Thymus (tissue), 11 donors: ENCODE measurements at regions not wholly inside any gene's neighbourhood (a gene's known extent, or its start where the extent isn't known, plus 50 kb on each side); places are given as distances from the start of the nearest gene placed in this dataset.
"Not testable (repeated sequence)": the region's sequence is repeated elsewhere in the genome, so short reads cannot be mapped to it uniquely, and the experiment has no call there.

Experiments used
- DNase-seq, 9 donors: peaks; one replicate each; pipeline ENCODE4 v3.0.0-alpha.2; 2013; ENCODE audit warnings: low spot score in 9 of 9, low read depth in 6 of 9, missing footprints in 1 of 9
- H3K27ac ChIP-seq, 2 donors: one replicate each; pipeline ENCODE4 v1.5.1; 2013; ENCODE audit warnings: control low read depth in 1 of 2, low read depth in 1 of 2, low read length in 1 of 2, mild to moderate bottlenecking in 1 of 2, moderate library complexity in 1 of 2
- H3K27me3 ChIP-seq, 2 donors: one replicate each; pipeline ENCODE4 v1.5.1; 2013; ENCODE audit warnings: low read length in 1 of 2; ENCODE audit not compliant: control insufficient read depth in 2 of 2, insufficient read depth in 1 of 2
- H3K36me3 ChIP-seq, 2 donors: one replicate each; pipeline ENCODE4 v1.5.1; 2013; ENCODE audit warnings: low read length in 1 of 2, mild to moderate bottlenecking in 1 of 2, moderate library complexity in 1 of 2; ENCODE audit not compliant: control insufficient read depth in 2 of 2, insufficient read depth in 2 of 2
- H3K4me1 ChIP-seq, 2 donors: one replicate each; pipeline ENCODE4 v1.5.1; 2013; ENCODE audit warnings: low read length in 2 of 2; ENCODE audit not compliant: control insufficient read depth in 2 of 2, insufficient read depth in 2 of 2
- H3K4me3 ChIP-seq, 2 donors: one replicate each; pipeline ENCODE4 v1.5.1; 2013; ENCODE audit warnings: low read length in 2 of 2, control low read depth in 1 of 2, mild to moderate bottlenecking in 1 of 2
- H3K9me3 ChIP-seq, 2 donors: one replicate each; pipeline ENCODE4 v1.5.1; 2013; ENCODE audit warnings: low read length in 1 of 2, mild to moderate bottlenecking in 1 of 2; ENCODE audit not compliant: control insufficient read depth in 2 of 2, insufficient read depth in 1 of 2
- WGBS: extraction: QIAGEN DNeasy Blood & Tissue Kit; methylation state at CpG from one replicate; pipeline ENCODE4 v1.1.7; 2013; 5-methylcytosine and 5-hydroxymethylcytosine counted together
- donor health status: healthy.

GRCh38 chr18:8911408-8912340 lies 190.8 kb upstream of the NDUFV2 start:
- H3K4me3 ChIP-seq: no peak overlapping the region

GRCh38 chr18:8912348-8913326 lies 189.9 kb upstream of the NDUFV2 start:
- WGBS: 88% methylated on average over 17 of the region's 17 CpGs
- peak in 1 of 9 donors; percentile 10 for DNase-seq
- Histone ChIP-seq H3K36me3 (no peaks in the 10 kb centered on the region), H3K27ac (peak overlapping the region; percentile 18 to 38), H3K27me3 (no peaks in the 10 kb centered on the region), H3K4me1 (peaks cover 0 to 5% of the 10 kb centered on the region in 2 donors), H3K4me3 (no peak overlapping the region), H3K9me3 (peaks cover 0 to 8% of the 10 kb centered on the region in 2 donors)

More at GRCh38 chr18:8911408-8912340, 190.8 kb upstream of the NDUFV2 start:
- no peaks in the 10 kb centered on the region for H3K36me3 ChIP-seq
- peak in 1 of 9 donors; percentile 18 for DNase-seq
- WGBS: 89% methylated on average over 5 of the region's 5 CpGs
- H3K27me3 ChIP-seq: no peaks in the 10 kb centered on the region
- peaks cover 0 to 5% of the 10 kb centered on the region in 2 donors for H3K4me1 ChIP-seq
- no peak overlapping the region for H3K27ac ChIP-seq
- peaks cover 0 to 8% of the 10 kb centered on the region in 2 donors for H3K9me3 ChIP-seq

- not testable (repeated sequence) for H3K27me3 ChIP-seq, H3K36me3 ChIP-seq, H3K27ac ChIP-seq, H3K4me3 ChIP-seq, H3K9me3 ChIP-seq, DNase-seq, H3K4me1 ChIP-seq
- 95% methylated on average over 14 of the region's 14 CpGs for WGBS
Observed at GRCh38 chr18:8913606-8914403, 188.7 kb upstream of the NDUFV2 start.

GRCh38 chr18:8914404-8915264 lies 187.9 kb upstream of the NDUFV2 start:
- H3K9me3 ChIP-seq: not testable (repeated sequence)

GRCh38 chr18:8920856-8921787 lies 181.4 kb upstream of the NDUFV2 start:
- not testable (repeated sequence) for H3K9me3 ChIP-seq, H3K4me3 ChIP-seq, H3K36me3 ChIP-seq, H3K27ac ChIP-seq, H3K27me3 ChIP-seq, H3K4me1 ChIP-seq, DNase-seq
- WGBS: 84% methylated on average over 7 of the region's 7 CpGs

More at GRCh38 chr18:8914404-8915264, 187.9 kb upstream of the NDUFV2 start:
- not testable (repeated sequence) for H3K4me3 ChIP-seq, DNase-seq, H3K27me3 ChIP-seq, H3K27ac ChIP-seq, H3K36me3 ChIP-seq, H3K4me1 ChIP-seq
- 98% methylated on average over 4 of the region's 4 CpGs for WGBS

- no peaks in the 10 kb centered on the region for H3K27me3 ChIP-seq
- H3K4me3 ChIP-seq: no peak overlapping the region
- peaks cover 0 to 8% of the 10 kb centered on the region in 2 donors for H3K9me3 ChIP-seq
- WGBS: 98% methylated on average over 2 of the region's 2 CpGs
- no peaks in the 10 kb centered on the region for H3K4me1 ChIP-seq
- no peak for DNase-seq
- H3K36me3 ChIP-seq: no peaks in the 10 kb centered on the region
- no peak overlapping the region for H3K27ac ChIP-seq
Observed at GRCh38 chr18:8926464-8926863, 176.0 kb upstream of the NDUFV2 start.

GRCh38 chr18:8928044-8928443 lies 174.5 kb upstream of the NDUFV2 start:
- no peak overlapping the region for H3K4me3 ChIP-seq
- H3K27ac ChIP-seq: no peak overlapping the region
- H3K9me3 ChIP-seq: peaks cover 0 to 8% of the 10 kb centered on the region in 2 donors
- H3K27me3 ChIP-seq: no peaks in the 10 kb centered on the region
- no peaks in the 10 kb centered on the region for H3K36me3 ChIP-seq
- WGBS: 98% methylated on average over 2 of the region's 2 CpGs
- DNase-seq: no peak
- no peaks in the 10 kb centered on the region for H3K4me1 ChIP-seq
